SK-N-SH (cell line): ENCODE measurements at regions not wholly inside any gene's neighbourhood (a gene's known extent, or its start where the extent isn't known, plus 50 kb on each side); places are given as distances from the start of the nearest gene placed in this dataset.

ENCODE experiments used
- CTCF ChIA-PET: fragments of 300-600, 350-600 bp; formaldehyde crosslinking; extraction: SDS; loops from one replicate; lab custom pipeline; 2021; lab: Yijun Ruan, JAX
- POLR2A ChIA-PET: fragments of 350-600 bp; sonication (Branson Sonifier 250); formaldehyde crosslinking; extraction: SDS; loops from one replicate; lab custom pipeline; 2020; ENCODE audit warnings: antibody characterized with exemption, inconsistent platforms; lab: Yijun Ruan, JAX
- DNase-seq: peaks from one replicate; pipeline ENCODE4 v3.0.0; 2012
- H2AFZ ChIP-seq: fragments of 200-600 bp; sonication (generic); 2 replicates; pipeline ENCODE4 v1.8.1; 2016; ENCODE audit warnings: antibody characterized with exemption, mild to moderate bottlenecking, low read depth
- H3F3A ChIP-seq: fragments of 200-600 bp; sonication (generic); replicated peaks from 2 replicates; pipeline ENCODE3; 2016; ENCODE audit warnings: antibody characterized with exemption, mild to moderate bottlenecking; ENCODE audit not compliant: insufficient read depth
- H3K27ac ChIP-seq, 2 experiments: fragments of 200-500 bp in 1 of 2; fragments of 200-600 bp in 1 of 2; sonication (Bioruptor generic) in 1 of 2; sonication (generic), shearing (Covaris generic) in 1 of 2; 2 replicates each; pipeline versions ENCODE4 v1.5.1 to v1.6.1; 2014 to 2016; ENCODE audit warnings: low read depth in 2 of 2, inconsistent platforms in 1 of 2, low read length in 1 of 2, mild to moderate bottlenecking in 1 of 2, mixed read lengths in 1 of 2
- H3K27me3 ChIP-seq: fragments of 200-600 bp; sonication (generic), shearing (Covaris generic); 2 replicates; pipeline ENCODE4 v1.6.1; 2016; ENCODE audit warnings: mixed run types; ENCODE audit not compliant: insufficient read depth
- H3K36me3 ChIP-seq, 2 experiments: fragments of 200-500 bp in 1 of 2; fragments of 200-600 bp in 1 of 2; sonication (Bioruptor generic) in 1 of 2; sonication (generic) in 1 of 2; replicated peaks in 1 of 2; 2 replicates each; pipeline versions ENCODE3 to v1.5.1; 2014 to 2016; ENCODE audit warnings: low read length in 1 of 2, mild to moderate bottlenecking in 1 of 2; ENCODE audit not compliant: insufficient read depth in 2 of 2, control insufficient read depth in 1 of 2
- H3K4me1 ChIP-seq, 2 experiments: fragments of 200-500 bp in 1 of 2; fragments of 200-600 bp in 1 of 2; sonication (Bioruptor generic) in 1 of 2; sonication (generic), shearing (Covaris generic) in 1 of 2; 2 replicates each; pipeline versions ENCODE4 v1.5.1 to v1.6.1; 2014 to 2016; ENCODE audit warnings: low read depth in 1 of 2, low read length in 1 of 2, mixed run types in 1 of 2; ENCODE audit not compliant: insufficient read depth in 2 of 2, control insufficient read depth in 1 of 2
- H3K4me2 ChIP-seq: fragments of 200-600 bp; sonication (generic), shearing (Covaris generic); 2 replicates; pipeline ENCODE4 v1.6.1; 2017; ENCODE audit warnings: mixed run types
- H3K4me3 ChIP-seq, 2 experiments: fragments of 200-500 bp in 1 of 2; fragments of 200-600 bp in 1 of 2; sonication (Bioruptor generic) in 1 of 2; sonication (generic), shearing (Covaris generic) in 1 of 2; 2 replicates each; pipeline versions ENCODE4 v1.5.1 to v1.8.1; 2014 to 2016; ENCODE audit warnings: low read depth in 2 of 2, inconsistent platforms in 1 of 2, low read length in 1 of 2, mild to moderate bottlenecking in 1 of 2, mixed read lengths in 1 of 2, moderate library complexity in 1 of 2
- H3K79me2 ChIP-seq: fragments of 200-600 bp; sonication (generic); 2 replicates; pipeline ENCODE4 v1.8.1; 2017; ENCODE audit warnings: mild to moderate bottlenecking; ENCODE audit not compliant: insufficient read depth
- H3K9ac ChIP-seq: fragments of 200-600 bp; sonication (generic); 2 replicates; pipeline ENCODE4 v1.6.1; 2017; ENCODE audit warnings: mixed run types
- H3K9me2 ChIP-seq: fragments of 200-600 bp; sonication (generic); 2 replicates; pipeline ENCODE4 v1.6.1; 2017; ENCODE audit warnings: mixed run types
- H3K9me3 ChIP-seq: fragments of 200-600 bp; sonication (generic); 2 replicates; pipeline ENCODE4 v1.6.1; 2017; ENCODE audit warnings: mixed run types, mild to moderate bottlenecking, moderate library complexity
- H4K20me1 ChIP-seq: fragments of 200-600 bp; sonication (generic); 2 replicates; pipeline ENCODE4 v1.6.1; 2017; ENCODE audit warnings: mild to moderate bottlenecking, mixed run types; ENCODE audit not compliant: insufficient read depth
- ELF1 ChIP-seq: IDR thresholded peaks from 2 replicates; pipeline ENCODE4 v1.4.0; 2012
- EZH2phosphoT487 ChIP-seq: fragments of 200-600 bp; sonication (generic); IDR thresholded peaks from 2 replicates; pipeline ENCODE4 v1.6.1; 2017; ENCODE audit warnings: low read depth, mixed run types, mild to moderate bottlenecking, antibody characterized with exemption, moderate library complexity, borderline replicate concordance
- FOXJ3 ChIP-seq: sonication (generic); formaldehyde crosslinking; IDR thresholded peaks from 2 replicates; pipeline ENCODE4 v1.5.1; 2020; ENCODE audit warnings: mild to moderate bottlenecking, missing genetic modification reagents
- IRF3 ChIP-seq: fragments of 150-350 bp; IDR thresholded peaks from 2 replicates; pipeline ENCODE4 v1.6.1; 2016; ENCODE audit warnings: mild to moderate bottlenecking, low read depth, low read length
- MXI1 ChIP-seq: IDR thresholded peaks from 2 replicates; pipeline ENCODE4 v1.6.1; 2012; ENCODE audit warnings: mild to moderate bottlenecking, low read depth, low read length, improper control_type of control experiment
- POLR2AphosphoS5 ChIP-seq: IDR thresholded peaks from 2 replicates; pipeline ENCODE4 v1.6.1; 2012; ENCODE audit warnings: low read depth, low read length
- RCOR1 ChIP-seq: fragments of 150-350 bp; IDR thresholded peaks from 2 replicates; pipeline ENCODE4 v1.6.1; 2017; ENCODE audit warnings: antibody characterized with exemption, low read length
- REST ChIP-seq: IDR thresholded peaks from 2 replicates; pipeline ENCODE4 v1.6.1; 2012; ENCODE audit warnings: mild to moderate bottlenecking, low read depth, low read length, moderate library complexity
- RXRA ChIP-seq: IDR thresholded peaks from 2 replicates; pipeline ENCODE4 v1.4.0; 2012; ENCODE audit warnings: low read depth, mild to moderate bottlenecking, borderline replicate concordance
- SMC3 ChIP-seq: IDR thresholded peaks from 2 replicates; pipeline ENCODE4 v1.6.1; 2012; ENCODE audit warnings: low read depth, low read length, improper control_type of control experiment
- TAF1 ChIP-seq: IDR thresholded peaks from 2 replicates; pipeline ENCODE4 v1.6.1; 2012; ENCODE audit warnings: low read depth, mild to moderate bottlenecking, low read length, moderate library complexity, borderline replicate concordance
- TEAD4 ChIP-seq: IDR thresholded peaks from 2 replicates; pipeline ENCODE4 v1.4.0; 2012; ENCODE audit warnings: mild to moderate bottlenecking, borderline replicate concordance; ENCODE audit not compliant: insufficient read depth
- WGBS: methylation state at CpG from one replicate; pipeline ENCODE4 v1.1.6; 2017; ENCODE audit warnings: low lambda C conversion rate; 5-methylcytosine and 5-hydroxymethylcytosine counted together
- TF ChIP-seq, protein P1 (sequence below): IDR thresholded peaks from 2 replicates; pipeline ENCODE4 v1.4.0; 2012; ENCODE audit warnings: low read depth

- no peak for DNase-seq
- H3K4me2 ChIP-seq: no peak overlapping the region
- no peaks in the 10 kb centered on the region for H3K27me3 ChIP-seq
- POLR2A ChIA-PET: no interaction called here
- no peaks in the 10 kb centered on the region for H3K79me2 ChIP-seq
- no peaks in the 10 kb centered on the region for H3K36me3 ChIP-seq
- TF ChIP-seq MXI1 (no peak), POLR2AphosphoS5 (no peak), RCOR1 (no peak), IRF3 (no peak), FOXJ3 (no peak), REST (no peak), RXRA (no peak), SMC3 (no peak), ELF1 (no peak), TEAD4 (no peak), EZH2phosphoT487 (no peak)
- TF ChIP-seq, protein P1, sequence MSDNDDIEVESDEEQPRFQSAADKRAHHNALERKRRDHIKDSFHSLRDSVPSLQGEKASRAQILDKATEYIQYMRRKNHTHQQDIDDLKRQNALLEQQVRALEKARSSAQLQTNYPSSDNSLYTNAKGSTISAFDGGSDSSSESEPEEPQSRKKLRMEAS: no peak
- TF ChIP-seq, all 33 proteins: peak for 0
- CTCF ChIA-PET: interaction anchor here (1.1 to 8.5 kb wide), 2 partner anchors 14 to 15 kb away, joined by 3 to 88 read pairs; no protein-coding TSS in a partner anchor
- no peak overlapping the region for H2AFZ ChIP-seq
- 91% methylated on average over 5 of the region's 5 CpGs for WGBS
- no peaks in the 10 kb centered on the region for H3K9me3 ChIP-seq
- H3K9ac ChIP-seq: no peak overlapping the region
- no peak overlapping the region for H3K4me3 ChIP-seq
- H3K27ac ChIP-seq: no peak overlapping the region
- no peaks in the 10 kb centered on the region for H3K9me2 ChIP-seq
- no peaks in the 10 kb centered on the region for H4K20me1 ChIP-seq
- H3F3A ChIP-seq: no peaks in the 10 kb centered on the region
- H3K4me1 ChIP-seq: no peaks in the 10 kb centered on the region; a peak in 1 of 4 replicates
Observed at GRCh38 chr2:42844366-42844765, 52.0 kb upstream of the HAAO start.

DNA sequence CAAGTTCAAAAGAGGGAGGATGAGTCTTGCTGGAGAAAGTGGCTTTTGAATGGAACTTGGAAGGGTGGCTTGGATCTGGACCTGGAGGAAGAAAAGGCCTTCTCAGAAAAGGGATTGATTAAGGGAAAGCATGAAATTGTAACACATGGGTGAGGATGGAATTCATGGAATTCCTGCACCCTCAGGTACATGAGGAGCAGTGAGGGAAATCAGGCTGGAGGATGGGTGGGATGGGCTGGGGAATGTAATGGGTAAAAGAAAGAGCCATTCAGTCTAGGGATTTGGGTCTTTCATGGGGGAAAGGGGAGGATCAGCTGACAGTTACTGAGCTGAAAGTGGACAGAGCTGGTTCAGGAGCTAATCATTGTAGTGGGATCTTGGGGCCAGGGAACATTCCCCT lies 51.2 kb upstream of the HAAO start:
- no peak for DNase-seq
- H3K79me2 ChIP-seq: no peaks in the 10 kb centered on the region
- H3K9me2 ChIP-seq: no peaks in the 10 kb centered on the region
- no peak overlapping the region for H3K4me3 ChIP-seq
- no peak overlapping the region for H3K27ac ChIP-seq
- TF ChIP-seq TAF1 (no peak), RXRA (no peak)
- H3K27me3 ChIP-seq: no peaks in the 10 kb centered on the region
- ChIA-PET POLR2A (no interaction called here), CTCF (interaction anchor here (1.0 to 8.5 kb wide), 2 partner anchors 15 kb away, joined by 7 to 88 read pairs; no protein-coding TSS in a partner anchor)
- H3K4me1 ChIP-seq: no peaks in the 10 kb centered on the region; a peak in 1 of 4 replicates
- no peaks in the 10 kb centered on the region for H3K36me3 ChIP-seq
- no peaks in the 10 kb centered on the region for H3K9me3 ChIP-seq
- no peaks in the 10 kb centered on the region for H3F3A ChIP-seq
- no peak overlapping the region for H3K9ac ChIP-seq
- H2AFZ ChIP-seq: no peak overlapping the region
- H4K20me1 ChIP-seq: no peaks in the 10 kb centered on the region
- H3K4me2 ChIP-seq: no peak overlapping the region
